Stomach (tissue), 4 donors: ENCODE measurements at regions not wholly inside any gene's neighbourhood (a gene's known extent, or its start where the extent isn't known, plus 50 kb on each side); places are given as distances from the start of the nearest gene placed in this dataset.
"Not testable (repeated sequence)": the region's sequence is repeated elsewhere in the genome, so short reads cannot be mapped to it uniquely, and the experiment has no call there.

ENCODE experiments used
- EP300 ChIP-seq: sonication (generic); formaldehyde crosslinking; IDR thresholded peaks from one replicate; pipeline ENCODE4 v1.6.1; 2017; ENCODE audit warnings: antibody characterized with exemption
- POLR2A ChIP-seq, 4 donors: fragments of 450-650 bp; IDR thresholded peaks; one replicate each; pipeline ENCODE4 v1.6.1; 2016; ENCODE audit warnings: antibody characterized with exemption in 4 of 4, control low read depth in 2 of 4, mild to moderate bottlenecking in 1 of 4, moderate library complexity in 1 of 4
- POLR2AphosphoS5 ChIP-seq, 3 donors: sonication (generic); formaldehyde crosslinking; IDR thresholded peaks; one replicate each; pipeline ENCODE4 v1.6.1; 2016; ENCODE audit warnings: antibody characterized with exemption in 3 of 3
- TF ChIP-seq, protein P1 (sequence below), 7 experiments: fragments of 450-650 bp in 4 of 7; fragments of 200-600 bp in 3 of 7; sonication (generic) in 3 of 7; IDR thresholded peaks; one replicate each; pipeline ENCODE4 v1.5.1; 2016 to 2019; ENCODE audit warnings: antibody characterized with exemption in 7 of 7, control low read depth in 2 of 7, mild to moderate bottlenecking in 1 of 7

DNA sequence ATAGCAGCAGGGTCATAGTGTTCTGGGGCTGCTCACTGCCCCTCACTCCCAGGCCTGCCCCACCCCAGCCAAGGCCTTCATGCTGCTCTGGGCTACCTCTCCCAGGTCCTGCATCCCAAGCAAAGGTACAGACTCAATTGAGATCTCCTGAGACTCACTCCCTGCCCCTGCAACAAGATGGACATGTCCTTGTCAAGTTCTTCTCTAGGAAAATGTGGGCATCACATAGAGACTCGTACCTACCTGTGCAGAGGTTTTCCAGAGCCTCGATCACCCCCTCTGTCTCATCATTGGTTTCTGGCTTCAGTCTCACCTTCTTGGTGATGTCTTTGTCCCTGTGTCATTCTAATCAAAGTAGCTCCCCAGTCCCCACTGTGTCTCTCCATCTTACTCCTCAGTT lies 71.8 kb upstream of the UCN3 start:
- TF ChIP-seq, protein P1, sequence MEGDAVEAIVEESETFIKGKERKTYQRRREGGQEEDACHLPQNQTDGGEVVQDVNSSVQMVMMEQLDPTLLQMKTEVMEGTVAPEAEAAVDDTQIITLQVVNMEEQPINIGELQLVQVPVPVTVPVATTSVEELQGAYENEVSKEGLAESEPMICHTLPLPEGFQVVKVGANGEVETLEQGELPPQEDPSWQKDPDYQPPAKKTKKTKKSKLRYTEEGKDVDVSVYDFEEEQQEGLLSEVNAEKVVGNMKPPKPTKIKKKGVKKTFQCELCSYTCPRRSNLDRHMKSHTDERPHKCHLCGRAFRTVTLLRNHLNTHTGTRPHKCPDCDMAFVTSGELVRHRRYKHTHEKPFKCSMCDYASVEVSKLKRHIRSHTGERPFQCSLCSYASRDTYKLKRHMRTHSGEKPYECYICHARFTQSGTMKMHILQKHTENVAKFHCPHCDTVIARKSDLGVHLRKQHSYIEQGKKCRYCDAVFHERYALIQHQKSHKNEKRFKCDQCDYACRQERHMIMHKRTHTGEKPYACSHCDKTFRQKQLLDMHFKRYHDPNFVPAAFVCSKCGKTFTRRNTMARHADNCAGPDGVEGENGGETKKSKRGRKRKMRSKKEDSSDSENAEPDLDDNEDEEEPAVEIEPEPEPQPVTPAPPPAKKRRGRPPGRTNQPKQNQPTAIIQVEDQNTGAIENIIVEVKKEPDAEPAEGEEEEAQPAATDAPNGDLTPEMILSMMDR (IDR thresholded peaks at IDR 0.05): not testable (repeated sequence)
- TF ChIP-seq POLR2A (IDR thresholded peaks at IDR 0.05); EP300; POLR2AphosphoS5 (IDR thresholded peaks at IDR 0.05): not testable (repeated sequence)
